Testis (tissue), 2 donors: ENCODE measurements at regions not wholly inside any gene's neighbourhood (a gene's known extent, or its start where the extent isn't known, plus 50 kb on each side); places are given as distances from the start of the nearest gene placed in this dataset.

Source experiments
- DNase-seq: peaks from one replicate; pipeline ENCODE4 v3.0.0-alpha.2; 2019
- H3K27ac ChIP-seq, 2 donors: fragments of 200-600 bp; sonication (generic); one replicate each; pipeline ENCODE4 v1.5.1; 2019
- H3K27me3 ChIP-seq: fragments of 200-600 bp; sonication (generic); one replicate; pipeline ENCODE4 v1.5.1; 2019
- H3K36me3 ChIP-seq: fragments of 200-600 bp; sonication (generic); one replicate; pipeline ENCODE4 v1.5.1; 2017; ENCODE audit warnings: low read depth; ENCODE audit errors: missing control alignments
- H3K4me1 ChIP-seq: fragments of 200-600 bp; sonication (generic); one replicate; pipeline ENCODE4 v1.5.1; 2019
- H3K4me3 ChIP-seq, 2 donors: fragments of 200-600 bp; sonication (generic); one replicate each; pipeline ENCODE4 v1.5.1; 2017 to 2019
- H3K9me3 ChIP-seq: fragments of 200-600 bp; sonication (generic); one replicate; pipeline ENCODE4 v1.5.1; 2017
- POLR2A ChIP-seq: fragments of 450-650 bp; IDR thresholded peaks from one replicate; pipeline ENCODE4 v1.6.1; 2017; ENCODE audit warnings: antibody characterized with exemption, mild to moderate bottlenecking, moderate library complexity
- WGBS, 2 donors: methylation state at CpG; one replicate each; pipeline ENCODE4 v1.1.5; 2018; 5-methylcytosine and 5-hydroxymethylcytosine counted together
- intact Hi-C: fragments of 100-400 bp; cut with DNase I; formaldehyde crosslinking; loops from one replicate; pipeline ENCODE4 v1.15.1; 2023; ENCODE audit warnings: low total_unique reads
- TF ChIP-seq, protein P1 (sequence below), 3 experiments: fragments of 450-650 bp in 2 of 3; fragments of 200-600 bp in 1 of 3; sonication (generic) in 1 of 3; IDR thresholded peaks; one replicate each; pipeline ENCODE4 v1.5.1; 2016 to 2019; ENCODE audit warnings: antibody characterized with exemption in 3 of 3, mild to moderate bottlenecking in 2 of 3, moderate library complexity in 1 of 3

DNA sequence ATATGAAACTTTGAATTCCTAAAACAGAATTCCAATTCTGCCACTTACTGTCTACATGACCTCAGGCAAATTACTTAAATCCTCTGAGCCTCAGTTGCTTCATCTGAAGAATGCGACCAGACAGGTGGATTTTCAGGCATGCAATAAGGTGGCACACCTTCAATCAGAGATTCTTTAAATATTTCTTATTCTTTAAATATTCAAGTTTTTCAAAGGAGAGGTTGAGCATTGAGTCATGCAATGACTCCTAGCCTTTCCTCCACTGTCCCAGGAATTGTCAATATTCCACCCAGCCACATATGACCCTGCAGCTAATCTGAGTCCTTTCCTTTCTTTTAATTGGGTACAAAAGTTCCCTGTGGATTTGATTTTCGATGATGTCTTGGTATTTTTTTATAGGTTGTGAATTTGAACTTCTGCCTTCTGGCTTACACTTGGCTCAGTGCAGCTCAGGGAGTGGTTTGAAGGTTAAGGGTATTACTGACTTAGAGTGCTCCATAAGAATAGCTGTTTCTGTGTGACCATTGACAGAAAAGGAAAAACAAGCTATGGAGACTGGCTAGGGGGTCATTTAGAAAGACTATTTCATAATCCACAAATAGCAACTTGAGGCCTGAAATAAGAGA is 52.2 kb upstream of the PRDX6 start:
- 79 to 86% methylated on average over 2 of the region's 2 CpGs for WGBS, 2 donors
- intact Hi-C loops = loop anchor here (10.0 kb wide), 1 partner anchor 400 kb away; the partner anchor contains the start of genes CENPL and DARS2

DNA sequence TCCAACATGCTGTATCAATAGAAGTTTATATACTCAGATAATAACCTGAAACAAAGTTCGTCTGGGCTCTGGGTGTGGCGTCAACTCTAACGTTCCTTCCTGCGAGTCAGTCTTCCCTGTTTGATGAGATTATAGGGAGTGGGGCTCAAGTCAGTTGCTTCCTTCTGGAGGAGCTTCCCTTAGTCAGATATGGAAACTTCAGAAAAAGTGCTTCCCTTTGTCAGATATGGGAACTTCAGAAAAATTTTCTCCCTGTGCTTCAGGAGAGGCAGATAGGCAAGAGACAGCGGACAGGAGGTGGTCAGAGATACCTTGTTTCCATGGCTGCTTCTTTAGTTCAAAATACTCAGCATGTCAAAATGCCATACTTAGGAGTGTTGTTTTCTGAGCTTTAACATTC is 51.1 kb upstream of the PRDX6 start:
- intact Hi-C loops = loop anchor here (10.0 kb wide), 1 partner anchor 399 kb away; the partner anchor contains the start of genes CENPL and DARS2
- no peak overlapping the region for H3K27ac ChIP-seq
- H3K36me3 ChIP-seq = no peaks in the 10 kb centered on the region
- no peak overlapping the region for H3K4me3 ChIP-seq
- no peak for DNase-seq
- H3K4me1 ChIP-seq = peaks cover 22% of the 10 kb centered on the region
- TF ChIP-seq, protein P1, sequence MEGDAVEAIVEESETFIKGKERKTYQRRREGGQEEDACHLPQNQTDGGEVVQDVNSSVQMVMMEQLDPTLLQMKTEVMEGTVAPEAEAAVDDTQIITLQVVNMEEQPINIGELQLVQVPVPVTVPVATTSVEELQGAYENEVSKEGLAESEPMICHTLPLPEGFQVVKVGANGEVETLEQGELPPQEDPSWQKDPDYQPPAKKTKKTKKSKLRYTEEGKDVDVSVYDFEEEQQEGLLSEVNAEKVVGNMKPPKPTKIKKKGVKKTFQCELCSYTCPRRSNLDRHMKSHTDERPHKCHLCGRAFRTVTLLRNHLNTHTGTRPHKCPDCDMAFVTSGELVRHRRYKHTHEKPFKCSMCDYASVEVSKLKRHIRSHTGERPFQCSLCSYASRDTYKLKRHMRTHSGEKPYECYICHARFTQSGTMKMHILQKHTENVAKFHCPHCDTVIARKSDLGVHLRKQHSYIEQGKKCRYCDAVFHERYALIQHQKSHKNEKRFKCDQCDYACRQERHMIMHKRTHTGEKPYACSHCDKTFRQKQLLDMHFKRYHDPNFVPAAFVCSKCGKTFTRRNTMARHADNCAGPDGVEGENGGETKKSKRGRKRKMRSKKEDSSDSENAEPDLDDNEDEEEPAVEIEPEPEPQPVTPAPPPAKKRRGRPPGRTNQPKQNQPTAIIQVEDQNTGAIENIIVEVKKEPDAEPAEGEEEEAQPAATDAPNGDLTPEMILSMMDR (IDR thresholded peaks at IDR 0.05) = no peak
- no peak for TF ChIP-seq POLR2A
- no peaks in the 10 kb centered on the region for H3K27me3 ChIP-seq
- 56 to 74% methylated on average over 5 of the region's 5 CpGs for WGBS, 2 donors
- no peaks in the 10 kb centered on the region for H3K9me3 ChIP-seq

More for the DNA sequence above, 52.2 kb upstream of the PRDX6 start:
- Histone ChIP-seq H3K9me3 (no peaks in the 10 kb centered on the region), H3K4me3 (no peak overlapping the region), H3K36me3 (no peaks in the 10 kb centered on the region), H3K27ac (no peak overlapping the region), H3K27me3 (no peaks in the 10 kb centered on the region), H3K4me1 (peaks cover 11% of the 10 kb centered on the region)
- no peak for TF ChIP-seq POLR2A
- TF ChIP-seq, protein P1 (IDR thresholded peaks at IDR 0.05) = no peak
- DNase-seq = no peak

DNA sequence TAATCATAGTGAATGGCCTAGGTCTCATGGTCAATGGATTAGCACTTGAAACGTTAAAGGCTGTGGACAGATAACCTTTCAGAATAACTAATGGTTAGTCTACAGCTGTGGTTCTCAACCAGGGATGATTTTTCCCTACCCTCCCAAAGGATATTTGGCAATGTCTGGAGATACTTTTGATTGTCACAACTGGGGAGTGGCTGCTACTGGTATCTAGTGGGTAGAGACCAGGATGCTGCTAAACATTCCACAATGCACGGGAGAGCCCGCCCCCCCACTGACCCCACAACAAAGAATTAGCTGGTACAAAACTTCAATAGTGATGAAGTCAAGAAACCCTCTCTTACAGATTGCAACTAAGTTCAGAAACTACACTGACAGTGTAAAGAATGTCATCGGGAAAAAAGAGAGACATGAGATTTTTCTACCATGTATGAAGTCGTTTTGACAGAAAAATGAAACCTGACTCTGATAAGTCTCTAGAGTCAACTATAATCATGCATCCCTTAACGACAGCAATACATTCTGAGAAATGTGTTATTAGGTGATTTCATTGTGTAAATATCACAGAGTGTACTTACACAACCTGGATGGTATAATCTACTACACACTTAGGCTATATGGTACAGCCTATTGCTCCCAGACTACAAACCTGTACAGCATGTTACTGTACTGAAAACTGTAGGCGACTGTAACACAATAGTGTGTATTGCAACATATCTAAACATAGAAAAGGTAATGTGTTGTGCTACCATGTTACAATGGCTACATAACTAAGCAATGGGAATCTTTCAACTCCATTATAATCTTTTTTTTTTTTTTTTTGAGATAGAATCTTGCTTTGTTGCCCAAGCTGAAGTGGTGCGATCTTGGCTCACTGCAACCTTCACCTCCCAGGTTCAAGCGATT is 49.7 kb upstream of the PRDX6 start:
- Histone ChIP-seq H3K9me3 (no peaks in the 10 kb centered on the region), H3K4me1 (peaks cover 18% of the 10 kb centered on the region), H3K4me3 (no peak overlapping the region), H3K27me3 (no peaks in the 10 kb centered on the region), H3K36me3 (no peaks in the 10 kb centered on the region), H3K27ac (no peak overlapping the region)
- intact Hi-C loops = loop anchor here (10.0 kb wide), 1 partner anchor 397 kb away; the partner anchor contains the start of genes CENPL and DARS2
- no peak for TF ChIP-seq POLR2A
- TF ChIP-seq, protein P1 (IDR thresholded peaks at IDR 0.05) = no peak
- DNase-seq = no peak
- 72 to 73% methylated on average over 9 of the region's 9 CpGs for WGBS, 2 donors
